Kidney (tissue), 13 donors: ENCODE measurements at regions not wholly inside any gene's neighbourhood (a gene's known extent, or its start where the extent isn't known, plus 50 kb on each side); places are given as distances from the start of the nearest gene placed in this dataset.

Experiments used
- DNase-seq, 5 donors: peaks; one replicate each; pipeline ENCODE4 v3.0.0-alpha.2; 2013 to 2020
- FAIRE-seq: peaks from 2 replicates; lab custom pipeline; 2012; peaks lifted over from hg19 to GRCh38; lab: Jason Lieb, UNC
- H3K27ac ChIP-seq, 2 donors: one replicate each; pipeline ENCODE4 v1.7.0; 2013; ENCODE audit warnings: low read depth in 2 of 2, low read length in 2 of 2, inconsistent platforms in 1 of 2
- H3K27me3 ChIP-seq: one replicate; pipeline ENCODE4 v1.7.1; 2013; ENCODE audit warnings: low read length, inconsistent platforms; ENCODE audit not compliant: control insufficient read depth, insufficient read depth
- H3K36me3 ChIP-seq, 3 donors: one replicate each; pipeline versions ENCODE4 v1.7.0 to v1.7.1; 2013; ENCODE audit warnings: low read length in 3 of 3, control low read depth in 1 of 3, inconsistent platforms in 1 of 3; ENCODE audit not compliant: insufficient read depth in 3 of 3, control insufficient read depth in 2 of 3
- H3K4me1 ChIP-seq, 3 donors: one replicate each; pipeline versions ENCODE4 v1.7.0 to v1.7.1; 2013; ENCODE audit warnings: low read length in 3 of 3, inconsistent platforms in 1 of 3, low read depth in 1 of 3; ENCODE audit not compliant: control insufficient read depth in 2 of 3, insufficient read depth in 2 of 3
- H3K4me3 ChIP-seq, 3 donors: one replicate each; pipeline versions ENCODE4 v1.7.0 to v1.8.1; 2013; ENCODE audit warnings: low read length in 3 of 3, control low read depth in 1 of 3, inconsistent platforms in 1 of 3
- H3K9ac ChIP-seq, 3 donors: one replicate each; pipeline versions ENCODE4 v1.7.0 to v1.7.1; 2013; ENCODE audit warnings: low read length in 3 of 3, control low read depth in 1 of 3, inconsistent platforms in 1 of 3
- H3K9me3 ChIP-seq, 3 donors: one replicate each; pipeline versions ENCODE4 v1.7.0 to v1.7.1; 2013; ENCODE audit warnings: low read length in 3 of 3, control low read depth in 1 of 3, inconsistent platforms in 1 of 3; ENCODE audit not compliant: control insufficient read depth in 2 of 3, insufficient read depth in 1 of 3
- intact Hi-C: fragments of 100-400 bp; cut with DNase I; formaldehyde crosslinking; loops from one replicate; pipeline ENCODE4 v1.11.1; 2022
- TF ChIP-seq, protein P1 (sequence below): IDR thresholded peaks from 3 replicates; pipeline ENCODE4 v1.5.1; 2012; ENCODE audit warnings: mild to moderate bottlenecking, moderate library complexity, borderline replicate concordance; ENCODE audit not compliant: insufficient read depth; ENCODE audit errors: extremely low read depth
- donor health status: control.
- donor health status: control.
- donor health status: control.
- donor health status: control.
- donor health status: control.
- donor health status: DM: yes; HTN: yes; CAD: no.
- donor health status: Normal renal cell carcinoma (clear cell type).

GRCh38 chr6:130527173-130527572 is 161.4 kb downstream of the TMEM200A start:
- Histone ChIP-seq H3K9ac (no peak overlapping the region), H3K4me1 (no peaks in the 10 kb centered on the region), H3K36me3 (no peaks in the 10 kb centered on the region), H3K4me3 (no peak overlapping the region), H3K27ac (no peak overlapping the region), H3K9me3 (no peaks in the 10 kb centered on the region), H3K27me3 (no peaks in the 10 kb centered on the region)
- TF ChIP-seq, protein P1, sequence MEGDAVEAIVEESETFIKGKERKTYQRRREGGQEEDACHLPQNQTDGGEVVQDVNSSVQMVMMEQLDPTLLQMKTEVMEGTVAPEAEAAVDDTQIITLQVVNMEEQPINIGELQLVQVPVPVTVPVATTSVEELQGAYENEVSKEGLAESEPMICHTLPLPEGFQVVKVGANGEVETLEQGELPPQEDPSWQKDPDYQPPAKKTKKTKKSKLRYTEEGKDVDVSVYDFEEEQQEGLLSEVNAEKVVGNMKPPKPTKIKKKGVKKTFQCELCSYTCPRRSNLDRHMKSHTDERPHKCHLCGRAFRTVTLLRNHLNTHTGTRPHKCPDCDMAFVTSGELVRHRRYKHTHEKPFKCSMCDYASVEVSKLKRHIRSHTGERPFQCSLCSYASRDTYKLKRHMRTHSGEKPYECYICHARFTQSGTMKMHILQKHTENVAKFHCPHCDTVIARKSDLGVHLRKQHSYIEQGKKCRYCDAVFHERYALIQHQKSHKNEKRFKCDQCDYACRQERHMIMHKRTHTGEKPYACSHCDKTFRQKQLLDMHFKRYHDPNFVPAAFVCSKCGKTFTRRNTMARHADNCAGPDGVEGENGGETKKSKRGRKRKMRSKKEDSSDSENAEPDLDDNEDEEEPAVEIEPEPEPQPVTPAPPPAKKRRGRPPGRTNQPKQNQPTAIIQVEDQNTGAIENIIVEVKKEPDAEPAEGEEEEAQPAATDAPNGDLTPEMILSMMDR, result no peak
- intact Hi-C loops, result no loop called here
- DNase-seq, result no peak
- no peak for FAIRE-seq

DNA sequence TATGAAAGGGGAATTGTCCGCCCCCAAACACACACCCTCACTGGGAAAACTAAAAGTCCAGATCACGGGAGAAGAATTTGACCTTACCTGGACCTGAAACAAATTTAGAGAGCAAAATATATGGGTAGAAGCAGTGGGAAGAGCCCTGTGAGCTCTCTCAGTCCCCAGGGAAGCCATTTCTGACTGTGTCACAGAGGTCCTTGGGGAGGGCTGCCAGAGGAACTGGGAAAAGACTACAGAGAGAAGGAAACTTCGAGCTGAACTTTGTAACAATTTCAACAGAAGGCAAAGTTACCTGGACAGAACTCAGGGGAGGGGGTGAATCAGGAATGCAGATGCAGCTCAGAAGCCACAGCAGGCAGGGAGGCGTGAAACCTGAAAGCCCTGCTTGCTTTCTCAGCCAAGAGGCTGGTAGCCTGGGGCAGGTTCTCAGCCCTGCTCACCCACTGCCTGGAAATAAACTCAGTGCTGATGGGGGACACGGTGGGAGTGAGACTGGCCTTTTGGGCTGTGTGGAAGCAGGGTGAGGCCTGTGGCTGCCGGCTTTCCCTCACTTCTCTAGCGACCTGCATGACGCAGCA is 163.8 kb downstream of the TMEM200A start:
- no peak overlapping the region for H3K9ac ChIP-seq
- H3K9me3 ChIP-seq, result no peaks in the 10 kb centered on the region
- FAIRE-seq (no peak), DNase-seq (no peak)
- H3K27ac ChIP-seq, result no peak overlapping the region
- H3K36me3 ChIP-seq, result no peaks in the 10 kb centered on the region
- no peaks in the 10 kb centered on the region for H3K27me3 ChIP-seq
- H3K4me1 ChIP-seq, result no peaks in the 10 kb centered on the region
- TF ChIP-seq, protein P1, result no peak
- no peak overlapping the region for H3K4me3 ChIP-seq
- intact Hi-C loops, result no loop called here

DNA sequence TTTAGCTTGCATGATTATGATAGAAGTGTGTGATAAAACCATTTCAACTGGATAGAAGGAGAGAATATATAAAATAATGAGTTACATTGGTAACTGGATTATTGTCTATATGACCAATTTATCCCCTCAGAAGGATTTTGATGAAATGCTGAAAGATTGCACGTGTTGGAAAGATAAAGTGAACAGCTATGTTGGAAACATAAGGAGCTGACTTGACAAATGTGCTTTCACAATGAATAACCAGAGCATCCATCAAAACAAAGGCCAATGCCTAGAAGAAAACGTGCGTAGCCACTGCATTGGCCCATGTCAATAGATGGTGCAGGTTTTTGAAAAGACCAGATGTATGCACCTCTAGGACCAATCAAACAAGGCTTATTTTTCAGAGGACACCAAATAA is 168.8 kb downstream of the TMEM200A start:
- peaks cover 0 to 3% (median 0%) of the 10 kb centered on the region in 3 donors for H3K9me3 ChIP-seq
- H3K9ac ChIP-seq, result no peak overlapping the region
- H3K4me1 ChIP-seq, result no peaks in the 10 kb centered on the region
- H3K27ac ChIP-seq, result no peak overlapping the region
- no peak overlapping the region for H3K4me3 ChIP-seq
- TF ChIP-seq, protein P1, result no peak
- no peak for FAIRE-seq
- no peaks in the 10 kb centered on the region for H3K36me3 ChIP-seq
- no peak for DNase-seq
- H3K27me3 ChIP-seq, result no peaks in the 10 kb centered on the region
- intact Hi-C loops, result no loop called here

DNA sequence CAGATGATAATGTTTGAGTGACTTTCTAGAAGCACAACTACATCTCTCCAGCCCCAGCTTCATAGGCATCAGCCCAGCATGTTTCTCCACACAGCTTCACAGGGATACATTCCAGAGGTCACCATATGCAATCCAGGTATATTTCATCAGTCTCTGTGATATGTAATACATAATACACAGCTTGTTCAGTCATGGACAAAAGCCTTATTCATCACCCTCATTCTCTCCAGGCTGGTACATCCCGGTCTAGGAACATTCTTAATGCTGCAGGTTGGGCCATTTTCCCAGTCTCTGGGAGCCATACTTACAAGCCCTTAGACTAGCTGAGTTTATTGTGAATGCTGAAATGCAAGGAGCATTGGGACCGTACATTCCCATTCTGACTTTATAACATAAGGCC is 169.4 kb downstream of the TMEM200A start:
- intact Hi-C loops, result no loop called here
- peaks cover 0 to 3% (median 0%) of the 10 kb centered on the region in 3 donors for H3K9me3 ChIP-seq
- FAIRE-seq, result no peak
- H3K4me3 ChIP-seq, result no peak overlapping the region
- no peak overlapping the region for H3K9ac ChIP-seq
- TF ChIP-seq, protein P1, result no peak
- H3K36me3 ChIP-seq, result no peaks in the 10 kb centered on the region
- DNase-seq, result no peak
- no peak overlapping the region for H3K27ac ChIP-seq
- H3K4me1 ChIP-seq, result no peaks in the 10 kb centered on the region
- H3K27me3 ChIP-seq, result no peaks in the 10 kb centered on the region
